Fibroblast of skin of left biceps (primary cell): ENCODE measurements at regions not wholly inside any gene's neighbourhood (a gene's known extent, or its start where the extent isn't known, plus 50 kb on each side); places are given as distances from the start of the nearest gene placed in this dataset.
A peak's percentile ranks its signal among the peaks of the same experiment; 100 is the strongest.
"Not testable (repeated sequence)": the region's sequence is repeated elsewhere in the genome, so short reads cannot be mapped to it uniquely, and the experiment has no call there.

Experiments
- DNase-seq, 2 experiments: peaks; one replicate each; pipeline ENCODE4 v3.0.0-alpha.2; 2013; ENCODE audit warnings: low read depth in 2 of 2

- no peak for DNase-seq
Observed at GRCh38 chr13:85608255-85608829, 190.9 kb downstream of the SLITRK6 start.

GRCh38 chr13:85603735-85604134 lies 195.5 kb downstream of the SLITRK6 start:
- DNase-seq: no peak

DNA sequence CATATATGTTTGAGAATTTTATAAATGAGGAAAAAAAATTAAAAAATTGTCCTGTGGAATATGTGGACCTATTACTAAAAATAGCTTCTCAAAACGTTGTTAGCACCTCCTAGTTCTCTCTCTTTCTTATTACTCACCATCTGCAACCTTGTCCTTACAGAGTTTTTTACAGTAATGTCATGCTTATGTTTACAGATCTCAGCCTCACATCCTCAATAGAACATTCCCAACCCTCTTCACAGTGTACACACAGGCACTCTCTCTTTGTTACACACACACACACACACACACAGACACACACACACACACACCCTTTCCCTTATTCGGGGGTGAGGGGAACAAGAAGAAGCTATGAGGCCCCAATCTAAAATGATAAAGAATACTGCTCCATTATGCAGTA lies 197.7 kb downstream of the SLITRK6 start:
- DNase-seq: no peak

GRCh38 chr13:85597790-85598500 lies 201.3 kb downstream of the SLITRK6 start:
- DNase-seq: peak in 1 of 2 experiments; percentile 9

DNA sequence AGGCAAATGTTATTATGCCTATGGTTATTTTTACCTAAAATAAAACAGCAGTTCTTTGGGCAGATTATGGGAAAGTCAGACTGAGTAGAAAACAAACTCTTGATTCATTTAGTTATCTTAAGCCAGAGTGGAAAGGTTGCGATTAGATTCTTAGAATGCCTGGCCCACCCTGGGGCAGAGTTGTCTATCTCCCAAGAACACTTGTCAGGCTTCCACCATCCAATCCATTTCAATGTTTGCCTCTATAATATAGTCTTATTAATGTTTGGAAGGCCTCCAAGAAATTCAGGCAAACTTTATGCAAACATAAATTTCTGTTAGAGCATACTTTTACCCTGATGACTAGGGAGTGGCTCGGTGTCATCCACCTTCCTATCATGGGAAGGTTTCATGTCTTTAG lies 207.0 kb downstream of the SLITRK6 start:
- DNase-seq: no peak

- no peak for DNase-seq
Observed at GRCh38 chr13:85590231-85590931, 208.8 kb downstream of the SLITRK6 start.

DNA sequence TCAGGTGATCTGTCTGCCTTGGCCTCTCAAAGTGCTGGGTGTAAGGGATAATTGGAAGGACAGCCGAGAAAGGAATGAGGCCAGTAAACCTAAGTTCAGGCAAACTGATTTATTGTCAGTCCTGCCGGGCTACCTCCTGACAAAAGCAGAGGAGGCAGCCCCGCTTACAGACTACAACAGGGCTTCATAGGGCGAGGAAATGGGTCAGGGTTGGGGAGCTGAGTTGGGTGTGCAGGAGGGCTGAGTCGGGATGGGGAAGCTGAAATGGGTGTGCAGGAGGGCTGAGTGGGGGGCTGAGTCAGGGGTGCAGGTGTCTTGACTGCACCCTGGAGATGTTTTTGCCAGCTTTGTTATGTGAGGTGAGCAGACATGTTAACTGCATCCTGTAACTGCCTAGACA lies 210.2 kb downstream of the SLITRK6 start:
- no peak for DNase-seq

DNA sequence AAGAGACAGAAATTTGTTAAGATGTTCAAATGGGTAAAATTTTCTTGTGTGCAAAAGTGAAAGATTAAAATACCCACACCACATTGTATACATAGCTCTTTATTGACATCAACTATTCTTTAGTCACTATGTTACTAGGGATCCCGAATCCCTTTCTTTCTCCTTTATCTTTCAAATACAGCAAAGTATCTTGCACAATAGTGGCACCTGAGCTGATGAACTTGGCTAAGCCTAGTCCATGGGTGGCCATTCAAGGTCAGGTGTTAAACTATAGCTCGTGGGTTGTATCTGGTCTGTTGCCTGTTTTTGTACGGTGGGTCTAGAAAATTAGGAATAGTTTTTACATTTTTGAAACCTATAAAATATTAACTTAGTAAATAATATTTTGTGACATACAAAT lies 210.9 kb downstream of the SLITRK6 start:
- DNase-seq: no peak

DNA sequence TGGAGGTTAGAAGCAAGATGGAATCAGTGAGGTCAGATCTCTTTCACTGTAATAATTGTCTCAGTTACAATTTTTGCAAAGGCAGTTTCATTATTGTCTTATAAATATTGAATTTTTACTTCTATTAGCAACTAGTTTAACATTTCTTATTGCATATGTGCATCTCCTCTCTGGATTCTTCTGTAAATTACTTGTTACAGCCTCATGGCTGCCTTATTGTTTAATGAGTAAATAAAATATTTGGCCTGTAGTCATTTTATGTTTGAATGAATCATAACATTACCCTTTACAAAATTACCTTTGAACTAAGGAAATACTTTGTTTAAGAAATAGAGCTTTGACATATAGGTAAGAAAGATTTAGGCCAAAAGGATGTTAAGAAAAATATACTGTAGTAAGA lies 212.4 kb downstream of the SLITRK6 start:
- DNase-seq: no peak

DNA sequence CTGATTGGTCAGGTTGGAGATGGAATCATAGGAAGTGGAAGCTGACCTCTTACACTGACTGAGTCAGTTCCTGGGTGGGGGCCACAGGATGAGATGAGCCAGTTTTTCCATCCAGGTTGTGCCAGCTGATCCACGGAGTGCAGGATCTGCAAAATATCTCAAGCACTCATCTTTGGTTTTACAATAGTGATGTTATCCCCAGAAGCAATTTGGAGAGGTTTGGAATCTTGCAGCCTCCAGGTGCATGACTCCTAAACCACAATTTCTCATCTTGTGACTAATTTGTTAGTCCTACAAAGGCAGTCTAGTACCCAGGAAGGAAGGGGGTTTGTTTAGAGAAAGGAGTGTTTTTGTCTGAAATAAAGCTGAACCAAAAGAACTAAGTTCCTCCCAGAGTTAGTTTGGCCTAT lies 212.8 kb downstream of the SLITRK6 start:
- peak in 1 of 2 experiments; percentile 7 for DNase-seq

DNA sequence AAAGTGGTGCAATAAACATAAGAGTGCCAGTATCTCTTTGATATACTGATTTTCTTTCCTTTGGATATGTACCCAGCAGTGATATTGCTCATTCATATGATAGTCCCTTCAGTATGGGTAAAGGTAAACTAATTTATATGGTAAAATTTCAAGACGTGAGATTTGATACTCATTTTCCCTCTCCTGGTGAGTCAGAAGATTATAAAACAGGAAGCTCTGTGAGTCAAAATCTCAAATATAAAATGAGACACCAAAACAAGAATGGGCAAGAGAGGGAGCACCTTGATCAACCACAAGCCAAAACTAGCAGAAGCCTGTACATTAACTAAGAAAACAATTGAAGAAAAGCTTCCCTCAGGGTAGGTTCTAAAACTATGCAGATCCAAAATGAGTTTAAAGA lies 216.3 kb downstream of the SLITRK6 start:
- DNase-seq: no peak

DNA sequence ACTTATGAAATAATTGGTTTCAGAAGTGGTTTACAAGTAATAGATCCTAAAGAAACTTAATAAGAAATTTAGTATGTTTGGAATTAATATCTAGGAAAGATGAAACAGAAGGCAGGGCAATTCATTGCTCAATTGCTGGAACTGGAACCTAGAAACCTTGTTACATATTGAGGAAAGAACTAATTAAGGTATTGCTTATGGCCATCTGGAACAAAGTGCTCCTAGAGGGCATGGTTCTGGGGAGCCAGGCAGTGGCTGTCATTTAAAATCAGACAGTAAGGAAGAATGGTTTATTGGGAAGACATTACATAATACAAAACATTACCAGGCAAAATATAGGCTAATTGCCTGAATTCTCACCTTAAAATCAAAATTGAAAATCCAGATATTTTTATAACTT lies 224.1 kb downstream of the SLITRK6 start:
- no peak for DNase-seq

- DNase-seq: no peak
Observed at GRCh38 chr13:85567909-85568308, 231.3 kb downstream of the SLITRK6 start.

DNA sequence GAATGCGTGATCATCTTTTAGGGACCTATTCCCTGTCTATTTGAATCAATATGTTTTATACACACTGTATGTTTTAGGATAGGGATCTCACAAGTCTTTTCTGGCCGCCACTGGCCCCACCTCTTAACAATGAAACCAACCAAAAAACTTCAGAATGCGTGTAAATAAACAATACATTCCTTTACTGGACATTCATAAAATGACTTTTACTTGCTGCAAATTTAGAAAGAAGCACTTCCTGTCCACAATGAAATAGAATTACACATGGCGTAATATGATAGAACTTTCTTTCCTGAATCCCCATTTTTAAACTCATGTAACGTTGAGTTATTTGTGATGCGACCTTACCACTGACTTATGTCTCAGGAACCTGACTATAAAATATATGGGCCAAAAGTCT lies 233.6 kb downstream of the SLITRK6 start:
- no peak for DNase-seq

- no peak for DNase-seq
Observed at GRCh38 chr13:85564598-85564997, 234.6 kb downstream of the SLITRK6 start.

DNA sequence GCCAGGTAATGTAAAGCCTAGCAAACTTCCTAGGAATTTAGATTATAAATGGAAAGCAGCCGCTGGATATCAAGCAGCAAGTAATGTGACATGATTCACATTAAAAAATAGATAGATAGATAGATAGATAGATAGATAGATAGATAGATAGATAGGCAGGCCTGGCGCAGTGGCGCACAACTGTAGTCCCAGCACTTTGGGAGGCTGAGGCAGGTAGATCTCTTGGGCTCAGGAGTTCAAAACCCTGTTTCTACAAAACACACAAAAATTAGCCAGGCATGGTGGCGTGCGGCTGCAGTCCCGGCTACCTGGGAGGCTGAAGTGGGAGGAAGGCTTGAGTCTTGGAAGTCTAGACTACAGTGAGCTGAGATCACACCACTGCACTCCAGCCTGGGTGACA lies 236.9 kb downstream of the SLITRK6 start:
- no peak for DNase-seq

DNA sequence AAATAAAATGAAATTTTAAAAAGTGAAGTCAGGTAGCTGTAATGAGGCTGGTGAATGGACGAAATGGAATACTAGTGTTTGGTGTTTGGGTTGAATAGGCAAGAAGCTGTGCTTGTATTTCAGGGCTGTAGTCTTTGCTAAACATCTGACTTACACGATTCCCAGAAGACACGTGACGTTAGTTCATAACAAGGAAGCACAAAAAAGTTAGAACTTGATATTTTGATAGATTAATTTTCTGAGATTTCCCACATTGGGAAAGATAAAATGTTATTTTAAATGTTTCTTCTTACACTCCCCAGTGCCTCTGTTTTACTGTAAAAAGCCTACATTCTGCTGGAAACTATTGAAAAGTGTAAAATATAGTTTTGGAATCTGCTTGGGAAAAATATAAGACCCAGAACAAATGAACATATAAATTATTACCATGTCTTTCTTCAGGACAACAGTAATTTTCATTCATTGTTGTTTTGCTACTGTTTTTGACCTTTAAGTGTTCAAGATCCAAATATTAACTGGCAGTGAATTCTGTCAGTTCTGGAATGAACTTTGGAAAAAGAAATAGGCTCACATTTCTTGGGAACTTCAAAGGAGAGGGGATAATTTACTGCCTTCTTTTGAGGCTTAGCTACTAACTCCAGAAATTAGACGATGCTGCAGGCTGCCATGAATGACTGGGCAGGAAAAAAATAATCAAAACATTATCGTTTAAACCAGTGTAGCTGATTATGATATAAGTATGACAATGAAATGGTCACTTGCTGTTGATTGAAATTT lies 241.3 kb downstream of the SLITRK6 start:
- no peak for DNase-seq

GRCh38 chr13:85551012-85551411 lies 248.2 kb downstream of the SLITRK6 start:
- DNase-seq: no peak

- DNase-seq: no peak
Observed at GRCh38 chr13:85549819-85550218, 249.4 kb downstream of the SLITRK6 start.

DNA sequence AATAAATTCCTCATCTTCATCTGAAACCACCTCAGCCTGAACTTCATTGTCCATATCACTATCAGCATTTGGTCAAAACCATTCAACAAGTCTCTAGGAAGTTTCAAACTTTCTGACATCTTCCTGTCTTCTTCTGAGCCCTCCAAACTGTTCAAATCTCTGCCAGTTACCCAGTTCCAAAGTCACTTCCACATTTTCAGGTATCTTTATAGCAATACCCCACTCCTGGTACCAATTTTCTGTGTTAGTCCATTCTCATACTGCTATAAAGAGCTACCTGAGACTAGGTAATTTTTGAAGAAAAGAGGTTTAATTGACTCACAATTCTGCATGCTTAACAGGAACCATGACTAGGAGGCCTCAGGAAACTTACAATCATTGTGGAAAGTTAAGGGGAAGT lies 250.4 kb downstream of the SLITRK6 start:
- not testable (repeated sequence) for DNase-seq

DNA sequence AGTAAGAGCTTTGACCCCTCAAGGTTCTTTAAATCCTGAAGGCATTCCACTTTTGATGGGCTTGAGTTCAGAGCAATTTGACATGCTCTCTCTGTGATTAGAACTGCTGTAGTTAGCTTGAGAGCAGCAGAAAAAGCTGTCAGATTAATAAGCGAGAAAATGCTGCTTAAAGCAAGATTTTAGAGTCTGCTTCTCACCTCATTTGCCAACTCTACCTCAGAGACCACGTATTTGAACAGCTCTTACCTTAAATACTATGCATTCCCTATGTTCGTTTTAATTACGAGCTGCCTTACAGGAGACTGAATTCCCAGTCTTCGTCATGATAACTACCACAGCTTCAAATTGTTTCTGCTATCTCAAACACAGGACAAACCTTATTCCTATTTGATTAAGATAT lies 253.4 kb downstream of the SLITRK6 start:
- no peak for DNase-seq

DNA sequence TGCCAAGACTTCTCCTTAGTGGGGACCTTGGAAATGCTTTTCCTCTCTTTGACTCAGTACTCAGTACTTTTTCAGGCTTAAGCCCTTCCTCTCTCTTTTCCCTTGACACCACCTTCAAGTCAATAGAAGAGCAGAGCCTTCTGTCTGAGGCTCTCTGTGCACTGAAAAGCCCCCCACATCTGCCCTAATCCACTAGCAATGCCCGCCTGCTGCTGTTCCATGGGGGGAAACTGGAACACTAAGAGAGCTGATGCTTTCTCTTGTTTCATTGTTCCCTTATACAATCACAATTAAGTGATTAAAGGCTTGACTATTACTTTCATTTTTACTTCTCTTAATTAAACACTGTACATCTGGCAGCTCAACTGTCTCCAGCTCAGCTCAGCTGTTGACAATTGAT lies 254.5 kb downstream of the SLITRK6 start:
- DNase-seq: no peak
